OCI-LY3 (cell line): ENCODE measurements at regions not wholly inside any gene's neighbourhood (a gene's known extent, or its start where the extent isn't known, plus 50 kb on each side); places are given as distances from the start of the nearest gene placed in this dataset.

Experiments used
- H2AFZ ChIP-seq: fragments of 200-600, 300-600 bp; shearing (Covaris generic); 2 replicates; pipeline ENCODE4 v1.6.0; 2014; ENCODE audit warnings: antibody characterized with exemption, low read depth, low read length
- H3K27ac ChIP-seq: fragments of 200-600, 300-600 bp; sonication (generic); 2 replicates; pipeline ENCODE4 v1.5.1; 2014; ENCODE audit warnings: mild to moderate bottlenecking, low read length, moderate library complexity, mixed read lengths
- H3K27me3 ChIP-seq: fragments of 200-600, 300-600 bp; sonication (generic); 2 replicates; pipeline ENCODE4 v1.6.1; 2014; ENCODE audit warnings: low read depth, low read length, mixed read lengths
- H3K36me3 ChIP-seq: fragments of 200-600, 300-600 bp; sonication (generic); replicated peaks from 2 replicates; pipeline ENCODE3; 2014; ENCODE audit warnings: low read depth, low read length, mixed read lengths
- H3K4me1 ChIP-seq: fragments of 300-600, 200-600 bp; sonication (generic); 2 replicates; pipeline ENCODE4 v1.6.1; 2014; ENCODE audit warnings: low read length, mixed read lengths
- H3K4me2 ChIP-seq: fragments of 200-600, 300-600 bp; sonication (generic); 2 replicates; pipeline ENCODE4 v1.6.1; 2014; ENCODE audit warnings: low read length, mixed read lengths
- H3K4me3 ChIP-seq: fragments of 300-600, 200-600 bp; sonication (generic); 2 replicates; pipeline ENCODE4 v1.5.1; 2014; ENCODE audit warnings: antibody characterized with exemption, mild to moderate bottlenecking, low read length, moderate library complexity
- H3K79me2 ChIP-seq: fragments of 300-600, 200-600 bp; shearing (Covaris generic); 2 replicates; pipeline ENCODE4 v1.6.1; 2014; ENCODE audit warnings: mild to moderate bottlenecking, low read length, mixed read lengths
- H3K9ac ChIP-seq: fragments of 300-600, 200-600 bp; shearing (Covaris generic); 2 replicates; pipeline ENCODE4 v1.6.0; 2014; ENCODE audit warnings: mild to moderate bottlenecking, low read length, moderate library complexity
- H3K9me3 ChIP-seq: fragments of 200-600, 300-600 bp; shearing (Covaris generic); 2 replicates; pipeline ENCODE4 v1.6.1; 2014; ENCODE audit warnings: low read length, mixed read lengths; ENCODE audit not compliant: insufficient read depth
- H4K20me1 ChIP-seq: fragments of 200-600, 300-600 bp; sonication (generic); 2 replicates; pipeline ENCODE4 v1.6.1; 2016; ENCODE audit warnings: low read length, mixed read lengths; ENCODE audit not compliant: insufficient read depth
- EZH2phosphoT487 ChIP-seq: fragments of 200-600 bp; shearing (Covaris generic); IDR thresholded peaks from 2 replicates; pipeline ENCODE4 v1.6.1; 2018; ENCODE audit warnings: antibody characterized with exemption, mixed run types, low read depth
- TF ChIP-seq, protein P1 (sequence below): fragments of 200-600, 300-600 bp; sonication (generic); IDR thresholded peaks from 2 replicates; pipeline ENCODE4 v1.5.1; 2014; ENCODE audit warnings: antibody characterized with exemption, low read length, low read depth

DNA sequence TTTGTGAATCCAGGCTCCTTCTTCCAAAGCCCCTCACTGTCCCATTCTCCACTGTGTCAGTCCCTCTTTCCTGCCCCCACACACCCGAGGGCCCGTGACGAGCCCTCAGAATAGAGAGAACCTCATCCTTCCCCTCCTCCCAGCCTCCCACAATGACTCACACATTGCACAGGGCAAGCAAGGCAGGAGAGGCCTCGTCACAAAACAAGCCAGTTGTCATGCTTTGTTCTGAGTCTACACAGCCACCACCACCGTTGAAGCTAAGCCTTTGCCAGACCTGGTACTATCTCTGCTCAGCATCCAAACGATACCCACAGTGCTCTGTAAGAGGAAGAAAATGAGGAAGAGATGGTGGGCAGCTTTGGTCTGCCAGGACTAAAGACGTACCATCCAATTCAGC, 142.2 kb upstream of the ZNF366 start:
- Histone ChIP-seq H2AFZ (no peak overlapping the region), H3K36me3 (no peaks in the 10 kb centered on the region), H3K27ac (no peak overlapping the region), H4K20me1 (no peaks in the 10 kb centered on the region), H3K79me2 (no peaks in the 10 kb centered on the region), H3K4me3 (no peak overlapping the region), H3K27me3 (no peaks in the 10 kb centered on the region), H3K4me2 (no peak overlapping the region), H3K9ac (no peak overlapping the region), H3K9me3 (no peaks in the 10 kb centered on the region), H3K4me1 (no peaks in the 10 kb centered on the region)
- TF ChIP-seq, protein P1, sequence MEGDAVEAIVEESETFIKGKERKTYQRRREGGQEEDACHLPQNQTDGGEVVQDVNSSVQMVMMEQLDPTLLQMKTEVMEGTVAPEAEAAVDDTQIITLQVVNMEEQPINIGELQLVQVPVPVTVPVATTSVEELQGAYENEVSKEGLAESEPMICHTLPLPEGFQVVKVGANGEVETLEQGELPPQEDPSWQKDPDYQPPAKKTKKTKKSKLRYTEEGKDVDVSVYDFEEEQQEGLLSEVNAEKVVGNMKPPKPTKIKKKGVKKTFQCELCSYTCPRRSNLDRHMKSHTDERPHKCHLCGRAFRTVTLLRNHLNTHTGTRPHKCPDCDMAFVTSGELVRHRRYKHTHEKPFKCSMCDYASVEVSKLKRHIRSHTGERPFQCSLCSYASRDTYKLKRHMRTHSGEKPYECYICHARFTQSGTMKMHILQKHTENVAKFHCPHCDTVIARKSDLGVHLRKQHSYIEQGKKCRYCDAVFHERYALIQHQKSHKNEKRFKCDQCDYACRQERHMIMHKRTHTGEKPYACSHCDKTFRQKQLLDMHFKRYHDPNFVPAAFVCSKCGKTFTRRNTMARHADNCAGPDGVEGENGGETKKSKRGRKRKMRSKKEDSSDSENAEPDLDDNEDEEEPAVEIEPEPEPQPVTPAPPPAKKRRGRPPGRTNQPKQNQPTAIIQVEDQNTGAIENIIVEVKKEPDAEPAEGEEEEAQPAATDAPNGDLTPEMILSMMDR = no peak
- no peak for TF ChIP-seq EZH2phosphoT487

DNA sequence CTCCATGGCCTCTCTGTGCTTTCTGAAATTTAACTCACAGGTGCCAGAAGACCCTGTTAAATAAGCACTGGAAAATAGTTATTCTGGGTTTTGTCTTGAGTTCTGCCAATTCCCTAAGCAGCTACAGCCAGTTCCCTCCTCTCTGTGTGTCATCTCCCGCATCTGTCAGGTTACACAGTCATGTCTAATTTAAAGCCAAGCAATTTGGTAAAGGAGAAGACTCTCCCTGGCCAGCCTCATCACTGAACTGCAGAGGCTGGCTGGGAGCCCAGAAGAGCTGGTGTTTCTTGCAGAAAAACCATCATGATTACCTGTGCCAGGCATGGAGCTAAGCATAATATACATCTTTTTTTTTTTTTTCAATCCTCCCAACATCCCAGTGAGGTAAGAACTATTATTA, 141.3 kb upstream of the ZNF366 start:
- Histone ChIP-seq H4K20me1 (no peaks in the 10 kb centered on the region), H3K27ac (no peak overlapping the region), H3K9me3 (no peaks in the 10 kb centered on the region)

DNA sequence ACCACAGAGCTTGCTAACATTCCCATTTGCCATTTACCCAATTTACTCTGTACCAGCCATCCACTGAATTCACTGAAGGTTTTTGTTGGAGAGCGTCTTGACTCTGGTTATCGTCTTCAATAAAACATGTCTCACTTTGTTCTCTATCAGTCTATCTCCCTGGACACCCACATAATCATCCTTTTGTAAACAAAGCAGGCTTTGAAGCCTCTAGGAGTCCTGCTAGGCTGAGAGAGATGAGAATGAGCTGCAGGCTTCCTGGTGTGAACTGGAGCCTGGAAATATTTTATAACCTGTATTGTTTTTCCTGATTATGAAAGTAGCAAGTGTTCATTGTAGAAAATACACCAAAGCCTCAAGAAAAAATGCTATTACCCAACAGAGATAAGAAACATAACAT, 140.6 kb upstream of the ZNF366 start:
- Histone ChIP-seq H3K36me3 (no peaks in the 10 kb centered on the region), H3K79me2 (no peaks in the 10 kb centered on the region), H3K4me1 (no peaks in the 10 kb centered on the region), H3K27ac (no peak overlapping the region), H2AFZ (no peak overlapping the region), H4K20me1 (no peaks in the 10 kb centered on the region), H3K9ac (no peak overlapping the region), H3K4me3 (no peak overlapping the region), H3K27me3 (no peaks in the 10 kb centered on the region), H3K9me3 (no peaks in the 10 kb centered on the region), H3K4me2 (no peak overlapping the region)
- TF ChIP-seq, protein P1 = no peak
- TF ChIP-seq EZH2phosphoT487 = no peak

More for the DNA sequence above, 141.3 kb upstream of the ZNF366 start:
- H3K4me3 ChIP-seq = no peak overlapping the region
- H3K4me2 ChIP-seq = no peak overlapping the region
- no peak overlapping the region for H3K9ac ChIP-seq
- no peaks in the 10 kb centered on the region for H3K27me3 ChIP-seq
- TF ChIP-seq EZH2phosphoT487 = no peak
- TF ChIP-seq, protein P1 = no peak
- H3K4me1 ChIP-seq = no peaks in the 10 kb centered on the region
- no peaks in the 10 kb centered on the region for H3K79me2 ChIP-seq
- H2AFZ ChIP-seq = no peak overlapping the region
- no peaks in the 10 kb centered on the region for H3K36me3 ChIP-seq

DNA sequence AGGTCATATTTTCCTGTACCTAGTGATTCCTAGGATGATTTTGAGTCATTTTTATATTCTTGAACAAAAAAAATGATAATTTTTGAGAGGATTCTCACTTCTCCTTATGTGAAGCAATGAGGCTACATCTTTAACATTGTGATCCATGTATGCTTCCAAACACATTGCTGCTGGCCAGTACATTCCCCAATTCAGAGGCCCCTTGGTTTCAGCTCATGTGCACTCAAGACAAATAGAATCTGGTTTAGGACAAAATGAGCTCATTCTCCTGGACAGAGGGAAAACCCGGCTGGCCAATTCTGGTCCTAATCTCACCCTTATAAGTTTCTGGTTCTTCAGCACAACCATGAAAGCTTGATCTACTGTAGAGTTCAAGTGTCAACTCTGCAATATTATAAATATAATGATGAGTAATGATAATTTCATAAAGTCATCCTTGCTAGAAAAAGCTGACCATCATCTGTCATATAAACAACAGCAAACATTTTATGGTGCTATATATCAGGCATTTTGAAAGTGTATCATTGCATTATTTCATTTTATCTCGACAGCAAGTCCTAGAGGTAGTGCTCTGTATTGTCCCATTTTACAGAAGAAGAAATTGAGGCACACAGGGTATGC, 139.1 kb upstream of the ZNF366 start:
- Histone ChIP-seq H3K9me3 (no peaks in the 10 kb centered on the region), H2AFZ (no peak overlapping the region), H3K4me2 (no peak overlapping the region), H3K9ac (no peak overlapping the region), H3K27me3 (no peaks in the 10 kb centered on the region), H3K4me3 (no peak overlapping the region), H3K4me1 (no peaks in the 10 kb centered on the region), H3K36me3 (no peaks in the 10 kb centered on the region), H4K20me1 (no peaks in the 10 kb centered on the region), H3K27ac (no peak overlapping the region), H3K79me2 (no peaks in the 10 kb centered on the region)
- TF ChIP-seq, protein P1 = no peak
- no peak for TF ChIP-seq EZH2phosphoT487
